PC-9 (cell line): ENCODE measurements at regions not wholly inside any gene's neighbourhood (a gene's known extent, or its start where the extent isn't known, plus 50 kb on each side); places are given as distances from the start of the nearest gene placed in this dataset.

ENCODE experiments used
- EZH2 ChIP-seq: fragments of 200-600 bp; sonication (generic); IDR thresholded peaks from 2 replicates; pipeline ENCODE4 v1.8.0; 2017; ENCODE audit warnings: antibody characterized with exemption, low read depth
- TF ChIP-seq, protein P1 (sequence below): fragments of 200-600 bp; sonication (generic); conservative IDR thresholded peaks from 2 replicates; pipeline ENCODE4 v1.6.1; 2017; ENCODE audit warnings: mixed run types, antibody characterized with exemption, mild to moderate bottlenecking, moderate library complexity

DNA sequence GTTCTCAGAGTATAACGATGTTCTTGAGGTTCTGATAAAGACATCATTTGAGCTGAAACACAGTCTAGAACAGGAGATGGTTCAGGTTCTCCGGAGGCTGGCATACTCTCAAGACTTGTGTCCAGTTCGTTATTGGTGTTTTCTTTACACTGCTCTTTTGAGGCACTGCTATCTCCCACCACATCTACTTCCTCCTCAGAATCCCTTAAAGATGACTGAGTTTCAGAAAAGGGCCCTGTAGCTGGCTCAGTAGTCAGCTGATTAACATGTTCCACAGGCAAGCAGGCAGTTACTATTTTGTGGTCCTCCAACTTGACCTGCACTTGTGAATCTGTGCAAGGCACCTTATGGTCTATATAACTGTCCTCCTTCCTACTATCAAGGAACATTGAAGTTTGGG, 50.2 kb downstream of the ZZZ3 start:
- TF ChIP-seq, protein P1, sequence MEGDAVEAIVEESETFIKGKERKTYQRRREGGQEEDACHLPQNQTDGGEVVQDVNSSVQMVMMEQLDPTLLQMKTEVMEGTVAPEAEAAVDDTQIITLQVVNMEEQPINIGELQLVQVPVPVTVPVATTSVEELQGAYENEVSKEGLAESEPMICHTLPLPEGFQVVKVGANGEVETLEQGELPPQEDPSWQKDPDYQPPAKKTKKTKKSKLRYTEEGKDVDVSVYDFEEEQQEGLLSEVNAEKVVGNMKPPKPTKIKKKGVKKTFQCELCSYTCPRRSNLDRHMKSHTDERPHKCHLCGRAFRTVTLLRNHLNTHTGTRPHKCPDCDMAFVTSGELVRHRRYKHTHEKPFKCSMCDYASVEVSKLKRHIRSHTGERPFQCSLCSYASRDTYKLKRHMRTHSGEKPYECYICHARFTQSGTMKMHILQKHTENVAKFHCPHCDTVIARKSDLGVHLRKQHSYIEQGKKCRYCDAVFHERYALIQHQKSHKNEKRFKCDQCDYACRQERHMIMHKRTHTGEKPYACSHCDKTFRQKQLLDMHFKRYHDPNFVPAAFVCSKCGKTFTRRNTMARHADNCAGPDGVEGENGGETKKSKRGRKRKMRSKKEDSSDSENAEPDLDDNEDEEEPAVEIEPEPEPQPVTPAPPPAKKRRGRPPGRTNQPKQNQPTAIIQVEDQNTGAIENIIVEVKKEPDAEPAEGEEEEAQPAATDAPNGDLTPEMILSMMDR, result no peak
- TF ChIP-seq EZH2, result no peak
